IPS-NIHi7 (cell line): ENCODE measurements at regions not wholly inside any gene's neighbourhood (a gene's known extent, or its start where the extent isn't known, plus 50 kb on each side); places are given as distances from the start of the nearest gene placed in this dataset.
"Not testable (repeated sequence)": the region's sequence is repeated elsewhere in the genome, so short reads cannot be mapped to it uniquely, and the experiment has no call there.

ENCODE experiments used
- DNase-seq: peaks from one replicate; pipeline ENCODE4 v3.0.0; 2012; ENCODE audit warnings: mixed read lengths; ENCODE audit errors: extremely low spot score

DNA sequence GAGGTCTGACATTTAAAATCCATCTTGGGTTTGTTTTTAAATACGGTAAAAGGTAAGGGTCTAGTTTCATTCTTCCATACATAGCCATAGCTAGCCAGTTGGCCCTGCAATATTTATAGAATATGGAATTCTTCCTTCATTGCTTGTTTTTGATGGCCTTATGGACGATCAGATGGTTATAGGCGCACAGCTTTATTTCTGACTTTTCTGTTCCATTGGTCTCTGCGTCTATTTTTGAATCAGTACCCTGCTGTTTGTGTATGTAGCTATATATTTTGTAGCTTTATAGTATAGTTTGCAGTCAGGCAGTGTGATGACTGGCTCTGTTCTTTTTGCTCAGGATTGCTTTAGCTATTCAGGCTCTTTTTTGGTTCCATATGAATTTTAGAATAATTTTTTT lies 366.8 kb upstream of the MIS18BP1 start:
- no peak for DNase-seq

DNA sequence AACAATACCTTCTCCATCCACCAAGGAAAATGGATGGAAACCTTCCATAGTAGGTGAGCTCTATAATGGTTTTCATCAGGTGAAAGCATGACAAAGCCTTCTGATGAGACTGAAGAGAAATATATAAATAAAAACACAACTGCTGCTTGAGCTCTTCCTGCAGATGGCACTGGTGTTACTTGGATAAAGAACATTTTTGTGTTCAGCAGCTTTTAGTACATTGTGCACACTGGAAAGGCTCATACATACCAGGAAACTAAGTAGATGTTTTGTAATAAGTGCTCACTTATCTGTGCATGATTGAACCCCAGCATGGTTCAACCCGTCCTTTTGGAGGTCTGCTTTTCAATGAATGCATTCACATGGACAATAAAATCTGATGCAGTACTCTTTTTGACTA lies 357.3 kb upstream of the MIS18BP1 start:
- DNase-seq = no peak

DNA sequence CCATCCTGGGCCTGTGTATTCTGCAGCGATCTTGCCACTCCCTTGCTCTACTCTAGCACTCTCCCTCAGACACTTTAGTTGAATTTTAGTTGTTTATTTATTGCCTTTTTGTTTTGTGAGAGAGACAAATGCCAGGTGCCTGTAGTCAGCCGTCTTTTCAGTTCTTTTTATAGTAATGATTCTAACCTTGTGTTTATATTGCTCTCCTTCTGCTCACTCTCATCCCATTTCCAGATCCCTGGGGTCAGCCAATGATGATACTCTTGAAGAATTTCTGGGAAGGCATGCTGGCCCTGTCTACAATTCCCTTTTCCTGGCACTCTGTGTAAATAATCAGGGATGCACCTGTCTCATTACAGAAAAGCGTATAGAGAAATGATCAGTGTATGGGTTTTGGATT lies 334.1 kb upstream of the MIS18BP1 start:
- DNase-seq = no peak

DNA sequence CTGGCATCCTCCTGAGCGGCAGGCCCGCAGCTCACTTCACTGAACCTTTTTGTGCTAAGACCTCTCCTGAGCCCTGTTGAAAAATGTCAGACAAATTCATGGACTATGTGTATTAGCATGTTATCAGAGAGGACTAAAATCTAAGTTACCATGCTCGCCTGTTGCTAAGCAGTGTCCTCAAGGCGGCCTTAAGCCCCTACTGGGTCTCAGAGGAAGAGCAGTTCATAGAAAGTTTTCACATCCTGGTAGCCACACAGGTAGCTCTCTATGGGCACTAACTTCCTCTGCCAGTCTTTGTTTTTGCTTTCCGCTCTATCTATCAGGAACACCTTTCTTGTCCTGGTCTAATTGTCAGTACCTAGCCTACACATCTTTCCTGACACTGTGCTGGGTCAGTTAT lies 306.6 kb upstream of the MIS18BP1 start:
- DNase-seq = no peak

DNA sequence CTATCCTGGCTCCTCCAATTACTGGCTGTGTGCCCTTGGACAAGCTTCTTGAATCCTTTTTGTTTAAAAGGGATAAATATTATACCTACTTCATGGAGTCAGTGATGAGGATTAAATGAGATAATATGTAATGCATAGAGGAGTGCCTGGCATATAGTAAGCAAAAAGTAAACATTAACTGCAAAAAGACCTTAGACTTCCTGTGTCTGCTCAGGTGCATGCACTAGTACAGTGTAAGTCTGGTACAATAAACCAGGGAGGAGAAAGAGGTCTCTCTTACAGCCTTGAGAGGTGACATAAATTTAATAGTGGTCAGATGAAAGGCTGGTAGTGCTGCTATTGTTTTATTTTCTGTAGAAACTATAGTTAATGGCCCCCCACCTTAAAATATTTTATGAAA lies 305.2 kb upstream of the MIS18BP1 start:
- DNase-seq = no peak

DNA sequence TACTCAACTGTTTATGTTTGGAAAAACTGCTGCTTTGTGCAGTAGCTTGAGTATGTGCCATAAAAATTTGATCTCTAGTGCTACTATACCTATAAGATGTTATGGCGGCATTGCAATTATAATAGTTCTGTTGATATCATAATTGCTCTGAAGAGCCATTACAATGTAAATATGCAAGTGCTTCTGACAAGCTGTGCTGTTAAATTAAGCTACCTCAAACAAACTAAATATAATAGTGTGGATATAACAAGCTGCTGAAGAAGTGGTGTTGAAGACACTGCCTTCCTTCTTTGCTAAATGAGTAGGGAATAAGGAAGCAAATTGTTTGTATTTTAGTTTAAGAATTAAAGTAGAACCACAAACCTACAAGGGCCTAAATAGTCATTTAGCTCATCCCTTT lies 301.0 kb upstream of the MIS18BP1 start:
- DNase-seq = no peak

DNA sequence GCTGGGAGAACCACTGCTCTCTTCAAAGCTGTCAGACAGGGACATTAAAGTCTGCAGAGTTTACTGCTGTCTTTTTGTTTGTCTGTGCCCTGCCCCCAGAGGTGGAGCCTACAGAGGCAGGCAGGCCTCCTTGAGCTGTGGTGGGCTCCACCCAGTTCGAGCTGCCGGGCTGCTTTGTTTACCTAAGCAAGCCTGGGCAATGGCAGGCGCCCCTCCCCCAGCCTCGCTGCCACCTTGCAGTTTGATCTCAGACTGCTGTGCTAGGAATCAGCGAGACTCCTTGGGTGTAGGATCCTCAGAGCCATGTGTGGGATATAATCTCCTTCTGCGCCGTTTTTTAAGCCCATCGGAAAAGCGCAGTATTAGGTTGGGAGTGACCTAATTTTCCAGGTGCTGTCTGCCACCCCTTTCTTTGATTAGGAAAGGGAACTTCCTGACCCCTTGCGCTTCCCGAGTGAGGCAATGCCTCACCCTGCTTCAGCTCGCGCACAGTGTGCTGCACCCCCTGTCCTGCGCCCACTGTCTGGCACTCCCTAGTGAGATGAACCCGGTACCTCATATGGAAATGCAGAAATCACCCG lies 298.3 kb upstream of the MIS18BP1 start:
- not testable (repeated sequence) for DNase-seq

DNA sequence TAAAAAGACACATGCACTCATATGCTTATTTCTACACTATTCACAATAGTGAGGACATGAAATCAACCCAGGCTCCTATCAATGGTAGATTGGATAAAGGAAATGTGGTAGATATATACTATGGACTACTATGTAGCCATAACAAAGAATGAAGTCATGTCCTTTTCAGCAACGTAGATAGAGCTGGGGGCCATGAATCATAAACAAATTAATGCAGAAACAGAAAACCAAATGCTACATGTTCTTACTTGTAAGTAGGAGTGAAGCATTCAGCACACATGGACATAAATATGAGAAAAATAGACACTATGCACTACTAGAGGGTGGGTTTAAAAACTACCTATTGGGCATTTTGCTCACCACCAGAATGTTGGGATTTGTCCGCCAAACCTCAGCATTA lies 278.0 kb upstream of the MIS18BP1 start:
- no peak for DNase-seq

DNA sequence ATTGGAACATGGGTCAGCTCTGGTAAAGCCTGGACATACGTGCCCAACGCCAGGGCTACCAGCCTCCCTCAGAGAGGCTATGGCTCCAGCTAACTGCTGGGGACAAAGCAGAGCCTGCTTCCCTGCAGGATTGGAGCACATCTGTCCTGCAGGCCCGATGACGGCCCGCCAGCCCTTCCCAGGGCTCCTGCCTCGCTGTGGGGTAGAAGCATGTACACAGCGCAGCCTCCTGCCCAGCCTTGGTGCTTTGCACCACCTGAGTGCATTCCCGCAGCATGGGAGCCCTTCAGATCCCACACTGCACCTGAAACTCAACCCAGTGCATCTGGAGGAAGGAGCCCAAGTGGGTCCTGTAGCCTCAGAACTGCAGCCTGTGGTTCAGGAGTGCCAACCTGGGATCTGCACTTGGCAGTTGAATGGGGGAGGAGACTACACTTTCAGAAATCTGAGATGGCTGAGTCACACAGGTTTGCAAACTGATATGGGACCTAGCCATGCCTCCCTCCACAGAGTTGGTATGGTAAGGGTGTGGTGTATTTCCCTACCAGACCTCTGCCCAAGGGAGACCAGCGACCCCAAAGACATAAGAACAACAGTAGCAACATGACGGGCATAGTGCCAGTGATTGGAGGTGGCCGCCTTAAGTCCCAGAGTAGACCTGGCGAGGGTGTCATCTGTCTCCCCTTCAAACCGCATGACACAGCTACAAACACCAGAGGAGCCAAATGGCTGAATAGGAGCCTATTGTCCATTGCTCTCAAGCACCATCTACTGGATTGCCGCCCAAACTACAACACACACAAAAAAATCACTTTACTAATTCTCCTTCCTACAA lies 273.9 kb upstream of the MIS18BP1 start:
- peak; percentile 80 for DNase-seq

DNA sequence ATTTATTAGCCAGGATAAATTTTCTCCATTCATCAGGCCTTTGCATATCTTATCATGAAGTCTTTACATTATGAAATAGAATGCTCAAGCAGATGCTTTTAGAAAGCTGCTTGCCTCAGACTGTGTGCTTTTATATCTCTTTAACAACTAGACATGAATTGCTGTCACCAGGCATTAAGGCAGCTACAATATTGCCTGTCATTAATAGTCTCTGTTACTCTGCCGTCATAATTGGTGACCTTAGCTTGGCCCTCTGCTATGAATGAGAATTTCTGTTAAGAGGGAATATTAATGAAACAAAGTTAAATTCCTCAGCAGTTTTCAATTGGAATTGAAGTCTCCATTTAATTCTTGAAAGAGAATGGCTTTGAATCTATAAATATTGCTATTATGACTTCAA lies 266.8 kb upstream of the MIS18BP1 start:
- DNase-seq = no peak

DNA sequence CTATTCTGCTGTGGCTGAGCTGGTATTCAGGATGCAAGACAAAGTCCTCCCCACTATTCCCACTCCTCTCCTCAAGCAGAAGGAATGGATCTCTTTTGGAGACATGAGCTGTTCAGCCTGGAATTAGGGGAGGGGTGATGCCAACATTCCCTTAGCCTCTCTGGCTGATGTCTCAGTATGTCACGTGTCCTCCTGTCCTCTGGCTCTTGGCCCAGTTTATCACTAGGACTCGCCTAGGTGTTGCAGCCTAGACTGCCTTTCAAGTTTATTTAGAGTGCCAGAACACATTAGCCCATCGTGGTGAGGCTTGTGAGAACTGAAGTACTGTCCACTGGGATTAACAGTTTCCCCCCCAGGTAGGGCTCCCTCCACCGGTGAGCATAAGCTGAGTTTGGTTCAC lies 239.9 kb upstream of the MIS18BP1 start:
- DNase-seq = no peak

DNA sequence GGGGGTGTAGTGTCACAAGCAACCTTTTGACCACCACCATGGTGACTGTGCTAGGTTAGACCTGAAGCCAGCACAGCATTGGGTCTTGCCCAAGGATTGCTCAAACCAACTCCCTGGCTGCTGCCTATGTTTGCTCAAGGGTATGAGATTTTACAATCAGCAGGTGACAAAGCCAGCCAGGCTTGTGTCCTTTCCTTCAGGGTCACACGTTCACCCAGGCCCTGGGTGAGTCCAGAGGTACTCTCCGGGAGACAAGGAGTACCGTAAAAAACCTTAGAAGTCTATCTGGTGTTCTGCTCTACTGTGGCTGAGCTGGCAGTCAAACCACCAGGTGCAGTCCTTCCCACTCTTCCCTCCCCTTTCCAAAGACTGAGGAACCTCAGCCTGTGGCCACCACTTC lies 238.9 kb upstream of the MIS18BP1 start:
- no peak for DNase-seq

DNA sequence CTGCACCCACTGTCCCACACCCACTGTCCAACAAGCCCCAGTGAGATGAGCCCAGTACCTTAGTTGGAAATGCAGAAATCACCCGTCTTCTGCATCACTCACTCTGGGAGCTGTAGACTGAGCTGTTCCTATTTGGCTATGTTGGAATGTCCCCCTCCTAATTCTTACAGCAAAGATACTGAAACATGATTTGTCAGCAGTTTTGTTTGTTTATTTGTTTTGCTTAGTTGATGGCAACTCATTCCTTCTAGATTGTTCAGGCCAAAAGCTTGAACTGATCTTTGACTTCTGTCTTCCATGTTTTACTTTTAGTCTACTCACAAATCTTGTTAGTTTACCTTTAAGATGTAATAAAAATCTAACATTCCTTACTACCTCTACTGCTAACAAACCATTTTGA lies 233.6 kb upstream of the MIS18BP1 start:
- DNase-seq = no peak

DNA sequence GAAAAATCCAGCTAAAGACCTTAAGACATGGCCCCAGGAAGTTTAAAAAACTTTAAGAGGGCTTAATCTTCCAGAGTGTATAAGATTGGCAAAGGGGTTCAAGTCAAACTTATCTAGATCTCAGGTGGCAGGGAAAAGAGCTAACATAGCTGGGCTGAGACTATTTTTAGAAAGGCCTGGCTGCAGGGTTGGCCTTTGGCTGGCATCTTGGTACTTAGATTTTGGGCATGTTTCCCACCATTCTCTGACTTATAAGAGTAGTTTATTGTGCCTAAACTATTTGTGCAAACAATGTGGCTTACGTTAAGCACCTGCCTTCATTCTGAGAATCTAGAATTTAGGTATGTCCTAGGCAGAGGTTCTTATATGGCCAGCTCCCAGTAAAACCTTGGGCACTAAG lies 214.0 kb upstream of the MIS18BP1 start:
- no peak for DNase-seq

DNA sequence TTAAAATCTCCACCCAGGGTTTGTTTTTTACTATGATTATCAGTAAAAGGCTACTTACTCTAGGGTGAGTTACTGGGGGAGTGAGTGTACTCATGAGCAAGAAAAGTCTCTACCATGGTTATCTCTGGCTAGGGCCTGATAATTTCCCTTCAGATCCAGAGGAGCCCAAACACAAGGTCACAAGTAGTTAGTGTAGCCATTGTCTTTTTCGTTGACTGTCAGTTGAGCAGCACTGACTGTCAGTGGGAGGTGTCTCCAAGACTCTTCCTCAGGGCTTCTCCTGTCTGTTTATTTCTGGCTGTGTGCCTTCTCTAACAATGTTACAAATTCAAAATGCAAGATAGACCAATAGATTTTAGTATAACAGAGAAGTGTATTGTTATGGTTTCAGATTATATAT lies 181.2 kb upstream of the MIS18BP1 start:
- DNase-seq = no peak

DNA sequence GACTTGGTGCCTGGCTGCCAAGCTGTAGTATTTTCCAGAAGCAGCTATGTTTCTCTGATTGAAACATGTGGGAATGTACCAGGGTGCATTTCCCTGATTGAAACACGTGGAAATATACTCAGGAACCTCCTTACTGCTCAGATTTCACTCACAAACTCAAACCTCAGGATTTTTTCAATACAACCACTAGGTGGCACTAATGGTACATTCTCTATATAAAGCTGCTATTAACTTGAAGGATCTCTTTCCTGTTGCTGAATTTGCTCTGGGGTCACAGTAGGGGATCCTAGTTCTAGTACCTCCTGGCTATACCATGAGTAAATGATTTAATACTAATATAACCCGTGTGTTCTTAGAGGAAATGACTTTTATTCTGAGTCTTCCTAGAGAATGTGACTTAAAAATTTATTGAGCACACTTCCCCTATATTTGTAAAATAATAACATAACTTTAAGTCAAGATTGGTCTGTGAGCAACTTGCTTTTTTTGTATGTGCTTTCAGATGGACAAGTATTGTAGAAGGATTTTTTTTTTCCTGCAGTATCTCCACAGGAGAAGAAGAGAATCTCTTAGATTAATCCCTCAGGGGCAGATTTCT lies 173.8 kb upstream of the MIS18BP1 start:
- peak; percentile 52 for DNase-seq

DNA sequence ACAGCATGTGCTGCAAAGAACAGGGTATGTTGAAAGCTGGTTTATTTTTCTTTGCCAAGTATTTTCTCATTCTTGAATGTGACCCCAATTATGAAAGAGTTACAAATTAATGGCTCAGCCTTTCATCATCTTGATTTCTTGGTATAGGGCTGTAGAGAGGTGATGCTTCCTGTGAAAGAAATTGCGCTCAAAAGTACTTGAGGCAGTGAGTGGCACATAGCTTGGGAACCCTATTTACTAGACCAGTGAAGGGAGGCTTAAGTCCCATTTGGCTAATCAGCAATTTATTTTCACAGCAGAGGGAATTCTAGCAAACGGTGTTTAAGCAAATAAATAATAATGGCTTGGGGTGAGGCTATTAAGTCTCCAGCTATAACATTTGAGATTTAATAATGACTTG lies 153.9 kb upstream of the MIS18BP1 start:
- DNase-seq = no peak

DNA sequence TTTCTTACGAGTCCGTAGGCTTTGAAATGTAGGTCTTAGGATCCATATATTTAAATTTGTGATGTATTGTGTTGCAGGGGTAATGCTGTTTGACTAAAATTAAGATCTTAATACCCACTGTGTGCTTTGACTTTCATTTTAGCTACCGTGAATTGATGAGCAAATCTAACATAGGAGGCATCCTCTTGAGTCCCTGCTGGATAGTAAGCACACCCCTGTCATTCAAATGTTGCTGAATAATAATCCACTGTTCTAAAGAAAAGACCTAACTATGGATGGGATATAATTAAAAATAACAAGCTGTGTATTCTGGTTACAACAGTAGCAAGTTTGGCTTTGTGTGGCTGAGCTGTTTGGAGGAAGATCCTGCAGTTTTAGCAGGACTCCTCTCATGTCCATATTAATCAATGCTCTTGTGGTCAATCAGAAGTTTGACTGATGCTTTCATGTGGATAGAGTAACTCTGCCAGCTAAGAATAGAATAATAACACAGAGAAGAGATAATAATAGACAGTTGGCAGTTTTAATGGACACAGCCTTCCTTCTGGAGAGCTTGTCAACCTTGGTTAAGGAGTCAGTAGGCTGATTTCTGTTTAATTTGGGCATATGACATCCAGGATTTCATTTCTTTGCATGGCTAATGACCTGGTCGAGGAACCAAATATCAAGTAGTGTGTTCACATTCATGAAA lies 148.1 kb upstream of the MIS18BP1 start:
- DNase-seq = no peak

DNA sequence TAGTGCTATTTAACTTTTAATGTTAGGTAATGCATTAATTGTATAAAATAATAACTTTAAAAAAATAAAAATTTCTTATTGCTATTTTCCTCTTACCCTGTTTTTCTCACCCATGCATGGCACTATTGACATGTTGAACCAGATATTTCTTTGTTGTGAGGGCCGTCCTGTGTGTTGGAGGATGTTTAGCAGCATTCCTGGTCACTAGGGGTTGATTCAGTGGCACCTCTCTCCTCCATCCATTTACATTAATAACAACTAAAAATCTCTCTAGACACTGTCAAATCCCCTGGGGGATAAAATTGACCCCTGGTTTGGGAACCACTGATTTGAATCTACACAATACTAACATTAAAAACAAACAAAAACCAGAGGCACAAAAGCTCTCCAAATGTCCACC lies 147.5 kb upstream of the MIS18BP1 start:
- DNase-seq = no peak

DNA sequence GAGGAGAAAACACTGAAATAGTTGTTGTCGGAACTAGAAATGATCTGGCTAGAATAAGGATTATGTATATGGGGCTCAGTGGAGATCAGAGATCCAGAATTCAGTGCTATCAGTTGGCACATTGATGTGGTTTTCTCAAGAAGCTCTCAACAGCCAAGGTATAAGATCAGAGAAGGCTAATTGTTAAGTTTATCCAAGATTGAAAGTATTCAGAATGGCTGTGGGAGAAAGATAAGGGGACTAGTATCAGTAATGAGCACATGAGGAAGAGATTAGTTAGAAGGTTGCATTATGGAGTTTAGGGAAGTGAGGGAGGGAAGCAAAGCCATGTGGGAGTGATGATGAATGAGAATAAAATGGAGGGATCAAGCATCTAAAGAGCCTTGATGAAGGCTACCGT lies 128.1 kb upstream of the MIS18BP1 start:
- DNase-seq = no peak

DNA sequence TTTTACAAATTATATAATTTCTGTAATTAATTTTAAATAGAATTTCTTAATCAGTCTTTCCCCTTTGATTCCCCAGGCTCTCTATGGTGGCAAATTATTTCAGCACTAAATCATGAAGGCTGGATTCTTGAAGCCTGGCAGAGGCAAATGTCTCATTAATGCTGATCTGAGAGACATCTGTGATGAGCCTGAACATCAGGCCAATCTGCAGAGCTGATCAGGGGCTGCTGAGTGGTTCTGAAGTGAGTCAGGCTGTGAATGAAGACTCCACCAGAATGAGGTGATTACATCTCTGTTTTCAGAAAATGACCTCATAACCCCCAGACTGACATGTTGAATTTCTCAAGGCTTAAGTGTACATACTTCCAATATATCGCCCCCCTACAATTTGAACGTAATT lies 124.2 kb upstream of the MIS18BP1 start:
- DNase-seq = no peak

DNA sequence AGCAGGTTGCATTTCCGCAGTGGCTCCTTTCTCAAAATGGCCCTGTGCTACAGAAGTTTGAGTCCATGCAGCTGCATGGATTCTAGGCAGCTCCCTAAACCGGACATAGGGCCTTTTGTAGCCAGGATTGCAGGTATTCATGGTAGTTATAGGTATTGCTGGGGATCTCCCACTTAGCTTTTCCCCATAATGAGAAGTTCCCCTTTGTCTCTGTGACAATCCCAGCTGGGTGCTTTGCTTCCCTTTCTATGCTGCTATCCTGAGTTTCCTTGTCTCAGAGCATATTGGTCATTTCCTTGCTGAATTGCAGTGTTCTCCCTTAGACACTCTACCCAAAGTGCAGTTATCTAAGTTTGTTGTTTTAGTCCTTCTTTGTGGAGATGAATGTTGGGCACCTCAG lies 120.9 kb upstream of the MIS18BP1 start:
- no peak for DNase-seq
